GM21390 (cell line): ENCODE measurements at regions not wholly inside any gene's neighbourhood (a gene's known extent, or its start where the extent isn't known, plus 50 kb on each side); places are given as distances from the start of the nearest gene placed in this dataset.

ENCODE experiments used
- ATAC-seq: cut with Tn5 transposase; IDR thresholded peaks from one replicate; pipeline ENCODE4 v1.9.1; 2021; ENCODE audit not compliant: unreplicated experiment

- no peak for ATAC-seq
Measured at GRCh38 chr6:156461647-156462046, 315.5 kb upstream of the ARID1B start.

GRCh38 chr6:156457601-156458000, 319.6 kb upstream of the ARID1B start:
- no peak for ATAC-seq

DNA sequence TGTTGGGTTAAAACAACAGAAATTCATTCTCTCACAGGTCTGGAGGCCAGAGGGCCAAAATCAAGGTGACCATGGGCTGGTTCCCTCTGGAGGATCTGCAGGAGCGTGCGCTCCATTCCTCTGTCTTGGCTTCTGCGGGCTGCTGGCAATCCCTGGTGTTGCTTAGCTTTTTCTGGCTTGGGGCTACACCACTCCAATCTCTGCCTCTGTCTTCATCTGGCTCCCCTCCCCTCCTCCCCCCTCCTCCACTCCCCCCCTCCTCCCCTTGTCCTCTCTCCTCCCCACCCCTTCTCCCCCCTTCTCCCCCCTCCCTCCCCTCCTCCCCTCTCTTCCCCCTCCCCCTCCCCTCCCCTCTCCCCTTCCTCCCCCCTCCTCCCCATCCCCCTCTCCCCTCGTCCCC, 321.3 kb upstream of the ARID1B start:
- ATAC-seq: no peak

GRCh38 chr6:156454867-156455266, 322.3 kb upstream of the ARID1B start:
- no peak for ATAC-seq

DNA sequence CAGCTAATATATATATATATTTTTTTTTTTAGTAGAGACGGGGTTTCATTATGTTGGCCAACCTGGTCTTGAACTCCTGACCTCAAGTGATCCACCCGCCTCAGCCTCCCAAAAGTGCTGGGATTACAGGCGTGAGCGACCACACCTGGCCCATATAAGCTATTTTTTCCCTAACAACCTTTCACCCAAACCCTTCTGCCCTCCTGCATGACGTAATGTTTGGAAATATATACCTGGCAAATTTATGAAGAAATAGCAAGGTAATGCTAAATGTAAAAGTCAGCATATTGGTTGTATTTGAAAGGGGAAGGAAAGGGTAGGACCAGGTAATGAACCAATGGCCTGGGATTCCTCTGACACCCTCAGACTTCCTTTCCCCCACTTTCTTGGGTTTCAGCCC, 325.5 kb upstream of the ARID1B start:
- no peak for ATAC-seq

DNA sequence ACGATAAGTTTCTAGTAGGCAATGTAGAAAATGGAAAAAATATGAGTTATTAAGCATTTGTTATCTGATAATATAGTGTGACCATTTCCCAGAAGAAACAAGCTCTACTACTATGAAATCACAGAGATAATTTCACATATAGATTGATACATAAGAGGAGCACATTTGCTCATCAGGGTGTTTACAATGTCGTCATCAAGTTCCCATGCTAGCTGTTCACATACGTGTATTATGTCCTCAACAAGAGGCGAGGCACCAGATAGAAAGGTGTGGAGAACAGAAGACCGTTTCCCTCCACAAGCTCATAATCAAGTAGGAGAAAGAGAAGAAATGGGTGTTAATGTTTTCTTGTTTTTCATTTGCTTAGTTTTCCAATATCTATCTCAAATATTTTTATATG, 326.1 kb upstream of the ARID1B start:
- ATAC-seq: no peak

DNA sequence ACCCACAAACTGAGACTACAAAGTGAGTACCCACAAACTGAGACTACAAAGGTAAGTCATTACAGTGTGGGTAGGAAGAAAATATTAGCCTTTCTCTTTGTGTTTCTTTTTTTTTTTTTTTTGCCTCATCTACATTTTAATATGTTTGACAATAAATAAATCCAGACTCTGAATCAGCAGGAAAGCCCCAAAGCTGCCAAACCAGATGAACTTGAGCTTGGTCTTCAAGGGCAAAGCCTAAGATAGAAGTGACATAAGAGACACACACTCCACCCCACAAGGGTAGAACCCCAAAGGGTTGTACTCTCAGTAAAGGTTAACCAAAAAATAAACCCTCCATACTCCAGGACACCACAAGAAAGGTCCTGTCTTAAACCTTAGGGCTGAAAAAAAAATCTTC, 326.8 kb upstream of the ARID1B start:
- ATAC-seq: no peak

- ATAC-seq: no peak
Measured at GRCh38 chr6:156449569-156449968, 327.6 kb upstream of the ARID1B start.

DNA sequence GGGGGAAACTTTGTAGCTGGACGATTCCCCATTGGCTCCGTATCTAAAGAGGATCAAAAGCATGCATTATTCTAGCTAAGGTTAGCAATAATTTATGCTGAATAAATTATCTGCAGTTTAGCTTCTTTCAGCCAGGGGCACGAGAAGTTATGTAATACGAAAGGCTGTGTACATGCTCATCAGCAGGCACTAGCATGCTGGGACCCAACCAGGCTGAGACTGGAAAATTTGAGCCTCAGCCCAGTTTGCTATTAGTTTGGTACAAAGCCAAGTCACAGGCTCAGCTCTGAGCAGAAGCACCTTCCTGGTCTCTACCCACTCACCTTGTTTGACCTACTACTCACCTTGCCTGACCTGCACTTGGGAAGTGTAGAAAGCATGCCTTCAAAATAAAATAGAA, 328.1 kb upstream of the ARID1B start:
- ATAC-seq: no peak

DNA sequence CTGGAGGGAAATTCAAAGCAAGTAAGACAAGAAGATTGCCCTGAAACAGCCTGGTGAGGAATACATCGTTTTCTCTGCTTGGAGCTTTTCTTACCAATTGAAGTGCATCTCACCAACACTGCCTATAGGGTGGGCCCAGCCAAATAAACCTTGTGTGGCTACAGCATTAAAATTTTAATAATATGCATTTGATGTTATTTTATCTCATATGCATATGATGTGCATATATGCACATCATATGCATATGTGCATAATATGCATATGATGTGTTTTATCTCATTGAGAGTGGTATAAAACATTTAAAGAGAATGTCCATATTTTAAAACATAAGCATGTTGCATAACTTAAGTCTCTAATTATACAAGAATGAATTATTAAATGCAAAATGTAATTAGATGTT, 328.6 kb upstream of the ARID1B start:
- ATAC-seq: no peak

GRCh38 chr6:156440688-156441087, 336.5 kb upstream of the ARID1B start:
- no peak for ATAC-seq

DNA sequence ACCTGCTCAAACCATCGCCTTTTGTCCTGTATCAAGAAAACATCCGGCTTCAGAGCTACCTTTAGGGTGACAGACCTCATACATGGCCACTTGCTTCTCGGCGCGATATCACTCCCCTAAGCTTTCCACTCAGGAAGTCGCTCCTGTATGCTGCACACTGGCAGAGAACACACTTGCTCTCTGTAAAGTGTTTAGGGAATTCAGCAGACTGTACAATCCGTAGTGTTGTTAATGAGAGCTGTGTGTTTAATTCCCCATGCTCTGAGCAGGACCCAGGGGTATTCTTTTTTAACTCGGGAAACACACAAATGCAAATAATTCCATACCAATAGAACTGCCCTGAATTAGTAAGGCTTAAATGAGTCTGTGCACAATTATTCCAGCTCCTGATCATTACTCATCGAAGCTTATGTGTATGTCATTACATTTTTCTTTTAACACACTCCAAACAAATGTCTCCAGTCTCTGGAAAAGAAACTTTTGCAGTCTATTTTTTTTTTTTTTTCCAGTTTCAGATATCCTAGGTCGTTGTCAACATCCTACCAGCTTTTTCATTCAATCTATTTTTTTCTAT, 338.7 kb upstream of the ARID1B start:
- ATAC-seq: no peak

DNA sequence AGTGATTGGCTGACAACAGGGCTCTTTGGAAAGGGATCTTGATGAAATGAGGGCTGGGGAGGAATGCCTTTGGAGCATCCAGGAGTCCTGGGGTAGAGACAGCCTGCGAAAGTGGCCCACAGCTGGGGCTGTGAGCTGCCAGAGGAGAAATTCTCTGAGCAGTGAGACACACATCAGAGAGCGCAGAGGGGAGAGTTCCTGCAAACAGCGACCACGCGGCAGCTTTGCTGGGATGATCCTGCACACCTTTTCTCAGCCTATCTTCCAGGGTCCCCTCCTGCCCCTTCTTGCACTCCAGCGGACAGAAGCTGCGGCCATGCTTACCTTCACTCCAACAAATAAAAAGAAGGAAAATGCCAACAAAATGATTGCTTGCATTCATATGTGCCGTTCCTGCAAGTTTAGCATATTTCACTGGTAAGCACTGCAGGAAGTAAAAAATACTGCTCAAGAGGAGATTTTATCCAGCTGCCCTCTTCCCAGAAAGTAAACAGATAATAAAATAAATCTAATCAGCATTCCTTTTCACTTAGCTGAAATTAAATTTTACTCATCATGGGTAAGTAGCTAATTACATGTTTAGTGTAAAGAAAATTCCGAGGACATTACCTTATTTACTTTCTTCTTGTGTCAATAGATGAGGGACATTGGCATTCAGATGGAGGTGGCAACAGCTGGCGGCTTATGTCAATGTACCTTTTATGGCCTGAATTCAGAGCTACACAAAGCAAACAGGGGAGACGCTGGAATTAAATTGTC, 339.9 kb upstream of the ARID1B start:
- no peak for ATAC-seq

- ATAC-seq: no peak
Measured at GRCh38 chr6:156434795-156435190, 342.4 kb upstream of the ARID1B start.

DNA sequence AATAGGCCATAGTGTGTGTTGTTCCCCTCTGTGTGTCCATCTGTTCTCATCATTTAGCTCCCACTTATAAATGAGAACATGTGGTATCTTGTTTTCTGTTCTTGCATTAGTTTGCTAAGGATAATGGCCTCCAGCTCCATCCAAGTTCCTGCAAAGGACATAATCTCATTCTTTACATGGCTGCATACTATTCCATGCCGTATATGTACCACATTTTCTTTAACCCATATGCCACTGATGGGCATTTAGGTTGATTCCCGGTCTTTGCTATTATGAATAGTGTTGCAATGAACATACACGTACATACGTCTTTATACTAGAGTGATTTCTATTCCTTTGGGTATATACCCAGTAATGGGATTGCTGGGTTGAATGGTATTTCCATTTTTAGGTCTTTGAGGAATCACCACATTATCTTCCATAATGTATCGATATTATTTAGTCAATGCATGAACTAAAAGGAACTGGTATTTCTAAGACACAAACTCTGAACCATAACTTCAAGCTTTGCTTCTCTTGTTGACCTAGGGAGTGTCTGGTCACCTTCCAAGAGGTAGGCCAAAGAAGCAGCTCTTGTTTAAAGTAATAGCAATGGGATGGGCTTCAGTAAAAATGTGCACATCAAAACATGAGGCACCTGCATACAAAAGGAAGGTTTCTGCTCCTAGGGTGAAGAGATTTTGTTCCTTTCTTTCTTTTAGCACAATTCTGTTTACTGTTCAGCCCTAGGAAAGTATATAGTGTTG, 343.0 kb upstream of the ARID1B start:
- ATAC-seq: no peak

GRCh38 chr6:156432543-156432942, 344.6 kb upstream of the ARID1B start:
- ATAC-seq: no peak

GRCh38 chr6:156430386-156430785, 346.8 kb upstream of the ARID1B start:
- no peak for ATAC-seq

GRCh38 chr6:156427345-156427744, 349.8 kb upstream of the ARID1B start:
- no peak for ATAC-seq

- ATAC-seq: no peak
Measured at GRCh38 chr6:156425359-156426020, 351.7 kb upstream of the ARID1B start.

GRCh38 chr6:156423829-156424228, 353.3 kb upstream of the ARID1B start:
- ATAC-seq: no peak

DNA sequence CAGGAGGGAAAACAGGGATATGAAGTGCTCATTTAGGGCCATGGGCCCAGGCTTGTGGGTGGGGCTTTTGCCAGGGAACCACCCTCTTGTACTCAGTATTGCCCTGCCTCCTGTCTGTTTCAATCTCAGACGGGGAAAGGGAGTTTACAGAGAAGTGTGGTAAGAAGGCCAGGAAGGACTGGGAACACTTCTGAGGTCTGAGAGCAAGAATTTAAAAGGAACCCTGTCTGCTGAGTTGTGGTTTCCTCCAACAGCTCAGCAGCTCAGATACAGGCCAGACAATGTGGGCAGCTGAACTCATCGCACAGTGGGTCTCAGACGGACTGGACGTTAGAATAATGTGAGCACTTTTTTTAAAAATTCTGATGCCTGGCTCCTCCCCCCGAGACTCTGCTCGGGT, 354.1 kb upstream of the ARID1B start:
- no peak for ATAC-seq

GRCh38 chr6:156421933-156422332, 355.2 kb upstream of the ARID1B start:
- no peak for ATAC-seq
